Calu3 (cell line): ENCODE measurements at regions not wholly inside any gene's neighbourhood (a gene's known extent, or its start where the extent isn't known, plus 50 kb on each side); places are given as distances from the start of the nearest gene placed in this dataset.

Source experiments
- BruUV-seq: library from RNA; stranded (reverse); fragments of 400-500 nt; replicated peaks from 2 replicates; lab custom pipeline; 2021; lab: Mats Ljungman, UMichigan
- CTCF ChIA-PET: fragments of 300-600 bp; sonication (Branson Sonifier 250); formaldehyde crosslinking; loops from one replicate; lab custom pipeline; 2022; ENCODE audit warnings: antibody characterized with exemption; lab: Charles Lee
- DNase-seq: peaks from one replicate; pipeline ENCODE4 v3.0.0; 2022
- H3K27ac Mint-ChIP-seq: one replicate; pipeline ENCODE4 v1.8.0; 2022; ENCODE audit warnings: mixed read lengths; ENCODE audit not compliant: unreplicated experiment
- H3K27me3 Mint-ChIP-seq: one replicate; pipeline ENCODE4 v1.8.0; 2022; ENCODE audit warnings: mixed read lengths; ENCODE audit not compliant: unreplicated experiment
- H3K36me3 Mint-ChIP-seq: one replicate; pipeline ENCODE4 v1.8.0; 2022; ENCODE audit warnings: mild to moderate bottlenecking, moderate library complexity, mixed read lengths; ENCODE audit not compliant: insufficient read depth, unreplicated experiment
- H3K4me1 Mint-ChIP-seq: one replicate; pipeline ENCODE4 v1.8.0; 2022; ENCODE audit warnings: mild to moderate bottlenecking, low read depth, mixed read lengths; ENCODE audit not compliant: unreplicated experiment
- H3K4me3 Mint-ChIP-seq: one replicate; pipeline ENCODE4 v1.8.0; 2022; ENCODE audit warnings: mild to moderate bottlenecking, low read depth, moderate library complexity, mixed read lengths; ENCODE audit not compliant: unreplicated experiment
- H3K9me3 Mint-ChIP-seq: one replicate; pipeline ENCODE4 v1.8.0; 2022; ENCODE audit warnings: low read depth, mixed read lengths; ENCODE audit not compliant: unreplicated experiment
- CTCF ChIP-seq: fragments of 200-600 bp; IDR thresholded peaks from one replicate; pipeline ENCODE4 v1.8.0; 2022; ENCODE audit warnings: antibody characterized with exemption; ENCODE audit not compliant: unreplicated experiment
- intact Hi-C: fragments of 100-400 bp; cut with micrococcal nuclease; formaldehyde crosslinking; loops from one replicate; pipeline ENCODE4 v1.10.0; 2022; ENCODE audit not compliant: unreplicated experiment

- DNase-seq: no peak
- no peak for TF ChIP-seq CTCF
- no peaks in the 10 kb centered on the region for H3K9me3 Mint-ChIP-seq
- no peak overlapping the region for H3K4me3 Mint-ChIP-seq
- H3K27me3 Mint-ChIP-seq: no peaks in the 10 kb centered on the region
- intact Hi-C loops: no loop called here
- peaks cover 12% of the 10 kb centered on the region for H3K4me1 Mint-ChIP-seq
- no TSS peak for BruUV-seq
- no peak overlapping the region for H3K27ac Mint-ChIP-seq
- no peaks in the 10 kb centered on the region for H3K36me3 Mint-ChIP-seq
- CTCF ChIA-PET: interaction anchor here (0.9 kb wide), 1 partner anchor 9 kb away, joined by 3 read pairs; no protein-coding TSS in a partner anchor
These were observed 99.2 kb upstream of the PALMD start for GRCh38 chr1:99546432-99547416.

- Mint-ChIP-seq H3K4me3 (no peak overlapping the region), H3K9me3 (no peaks in the 10 kb centered on the region), H3K27me3 (no peaks in the 10 kb centered on the region), H3K36me3 (no peaks in the 10 kb centered on the region), H3K4me1 (peaks cover 19% of the 10 kb centered on the region), H3K27ac (no peak overlapping the region)
- BruUV-seq: no TSS peak
- no peak for DNase-seq
- no peak for TF ChIP-seq CTCF
- intact Hi-C loops: no loop called here
- CTCF ChIA-PET: interaction anchor here (1.0 kb wide), 1 partner anchor 10 kb away, joined by 3 read pairs; no protein-coding TSS in a partner anchor
These were observed 96.8 kb upstream of the PALMD start for GRCh38 chr1:99548943-99549605.

- no peak for DNase-seq
- TF ChIP-seq CTCF: no peak
- CTCF ChIA-PET: no interaction called here
- BruUV-seq: no TSS peak
- Mint-ChIP-seq H3K4me1 (peaks cover 18% of the 10 kb centered on the region), H3K27ac (no peak overlapping the region), H3K36me3 (no peaks in the 10 kb centered on the region), H3K27me3 (no peaks in the 10 kb centered on the region), H3K9me3 (no peaks in the 10 kb centered on the region), H3K4me3 (no peak overlapping the region)
- intact Hi-C loops: no loop called here
These were observed 95.7 kb upstream of the PALMD start for GRCh38 chr1:99550198-99550597.

DNA sequence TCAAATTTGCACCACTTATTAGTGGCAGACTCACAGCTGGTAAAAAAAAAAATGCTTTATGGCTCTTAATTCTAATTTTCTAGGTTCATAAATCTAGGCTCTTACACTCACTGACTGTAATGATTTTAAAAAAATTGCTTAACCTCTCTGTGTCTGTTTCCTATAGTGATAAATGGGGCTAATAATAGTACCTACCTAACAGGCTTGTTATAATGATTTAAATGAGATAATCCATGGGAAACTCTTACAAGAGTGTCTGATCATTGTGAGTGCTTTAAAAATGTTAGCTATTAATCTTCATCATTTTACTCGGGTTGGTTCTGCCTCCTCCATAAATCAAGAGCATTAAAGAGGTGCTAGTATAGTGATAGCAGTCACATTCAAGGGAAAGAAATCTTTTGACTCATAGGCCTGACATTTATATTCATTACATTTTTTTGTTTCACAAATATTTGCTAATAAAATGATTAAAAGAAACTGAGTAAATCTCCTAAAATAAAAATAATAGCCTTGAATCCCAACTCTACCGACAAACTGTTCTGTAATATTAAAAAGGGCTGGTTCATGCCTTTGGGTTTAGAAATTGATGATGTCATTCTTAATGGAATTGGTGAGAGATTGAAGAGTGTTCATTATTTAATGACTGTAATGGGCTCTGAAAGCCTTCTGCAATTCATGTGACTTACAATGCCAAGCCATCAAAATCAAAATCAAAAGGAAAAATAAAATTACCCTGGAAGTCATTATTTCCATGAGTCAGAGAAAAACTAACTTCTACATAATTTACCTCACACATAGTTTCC is 93.9 kb upstream of the PALMD start:
- DNase-seq: no peak
- no peak for TF ChIP-seq CTCF
- no peaks in the 10 kb centered on the region for H3K9me3 Mint-ChIP-seq
- peaks cover 26% of the 10 kb centered on the region for H3K4me1 Mint-ChIP-seq
- H3K27me3 Mint-ChIP-seq: no peaks in the 10 kb centered on the region
- H3K4me3 Mint-ChIP-seq: no peak overlapping the region
- BruUV-seq: no TSS peak
- CTCF ChIA-PET: no interaction called here
- intact Hi-C loops: no loop called here
- no peak overlapping the region for H3K27ac Mint-ChIP-seq
- H3K36me3 Mint-ChIP-seq: peaks cover 2% of the 10 kb centered on the region
